PC-9 (cell line): ENCODE measurements at regions not wholly inside any gene's neighbourhood (a gene's known extent, or its start where the extent isn't known, plus 50 kb on each side); places are given as distances from the start of the nearest gene placed in this dataset.

Experiments used
- CTCF ChIP-seq: fragments of 200-600 bp; sonication (generic); conservative IDR thresholded peaks from 2 replicates; pipeline ENCODE4 v1.6.1; 2017; ENCODE audit warnings: mixed run types, antibody characterized with exemption, mild to moderate bottlenecking, moderate library complexity
- EZH2 ChIP-seq: fragments of 200-600 bp; sonication (generic); IDR thresholded peaks from 2 replicates; pipeline ENCODE4 v1.8.0; 2017; ENCODE audit warnings: antibody characterized with exemption, low read depth

GRCh38 chr13:97559981-97560380 lies 126.0 kb downstream of the RAP2A start:
- TF ChIP-seq CTCF (no peak), EZH2 (no peak)
